SK-N-MC (cell line): ENCODE measurements at regions not wholly inside any gene's neighbourhood (a gene's known extent, or its start where the extent isn't known, plus 50 kb on each side); places are given as distances from the start of the nearest gene placed in this dataset.
A peak's percentile ranks its signal among the peaks of the same experiment; 100 is the strongest.

Experiments used
- DNase-seq: peaks from one replicate; pipeline ENCODE4 v3.0.0-alpha.2; 2011; ENCODE audit warnings: low read depth, low spot score
- H3K27ac ChIP-seq: fragments of 200-600 bp; sonication (generic); 2 replicates; pipeline ENCODE4 v1.5.1; 2016; ENCODE audit warnings: mixed run types
- H3K36me3 ChIP-seq: fragments of 200-600 bp; sonication (generic); 2 replicates; pipeline ENCODE4 v1.6.1; 2017; ENCODE audit warnings: antibody characterized with exemption, low read length, mixed read lengths; ENCODE audit not compliant: insufficient read depth
- H3K4me3 ChIP-seq: fragments of 200-600 bp; sonication (generic); 2 replicates; pipeline ENCODE4 v1.5.1; 2016
- H3K9ac ChIP-seq: fragments of 200-600 bp; sonication (generic); 2 replicates; pipeline ENCODE4 v1.8.0; 2017; ENCODE audit warnings: mixed run types, mixed read lengths; ENCODE audit not compliant: insufficient read length
- H3K9me3 ChIP-seq: fragments of 200-600 bp; sonication (generic); 2 replicates; pipeline ENCODE4 v1.6.1; 2017; ENCODE audit warnings: low read depth, mild to moderate bottlenecking, antibody characterized with exemption, low read length, moderate library complexity, mixed read lengths
- EZH2 ChIP-seq: fragments of 200-600 bp; sonication (generic); IDR thresholded peaks from one replicate; pipeline ENCODE4 v1.6.1; 2017; ENCODE audit warnings: antibody characterized with exemption
- FOXP2 ChIP-seq: optimal IDR thresholded peaks from 2 replicates; pipeline ENCODE3; 2011; ENCODE audit warnings: mild to moderate bottlenecking, moderate library complexity; ENCODE audit not compliant: insufficient read depth; ENCODE audit errors: extremely low read length, control extremely low read depth
- POLR2AphosphoS5 ChIP-seq: IDR thresholded peaks from 2 replicates; pipeline ENCODE4 v1.6.1; 2012; ENCODE audit warnings: mild to moderate bottlenecking, low read depth, low read length, borderline replicate concordance

DNA sequence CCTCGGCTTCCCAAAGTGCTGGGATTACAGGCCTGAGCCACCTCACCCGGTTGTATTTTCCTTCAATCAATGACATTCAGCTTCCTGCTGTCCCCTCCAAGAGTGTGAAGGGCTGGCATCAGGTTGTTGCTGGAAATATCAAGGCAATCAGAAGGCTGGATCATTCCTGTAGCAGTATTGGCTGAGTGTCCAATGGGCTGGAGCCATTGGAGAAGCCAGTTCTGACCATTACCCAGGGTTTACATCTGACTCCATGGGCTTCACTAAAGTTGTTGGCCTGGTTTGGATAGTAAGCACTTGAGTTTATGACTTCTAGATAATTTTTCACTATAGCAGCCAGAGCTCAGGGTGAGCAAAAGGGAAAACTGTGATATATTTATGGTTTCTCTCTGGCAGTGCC is 137.0 kb downstream of the DLEU7 start:
- H3K9ac ChIP-seq = no peak overlapping the region
- H3K9me3 ChIP-seq = no peaks in the 10 kb centered on the region
- no peak for TF ChIP-seq FOXP2
- no peak for TF ChIP-seq EZH2
- no peak for TF ChIP-seq POLR2AphosphoS5
- H3K36me3 ChIP-seq = no peaks in the 10 kb centered on the region
- no peak for DNase-seq
- no peak overlapping the region for H3K27ac ChIP-seq
- H3K4me3 ChIP-seq = no peak overlapping the region

DNA sequence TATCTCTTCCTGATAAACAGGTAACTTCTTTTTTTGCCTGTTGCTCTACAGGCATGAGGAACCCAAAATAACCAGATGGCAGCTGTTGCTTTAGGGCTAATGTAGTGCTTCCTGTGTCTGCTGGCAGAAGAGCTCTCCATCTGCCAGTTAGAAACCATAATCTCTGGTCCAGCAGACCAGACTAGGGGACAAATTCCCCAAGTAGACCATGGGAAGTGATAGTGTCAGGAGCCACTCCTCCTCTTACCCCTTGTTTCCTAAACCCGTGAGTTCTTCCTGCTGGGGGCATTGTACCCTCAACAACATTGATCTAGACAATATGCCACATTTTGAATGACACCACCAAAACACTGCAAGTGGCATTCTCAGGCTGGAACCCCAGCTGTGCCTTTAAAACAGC is 135.9 kb downstream of the DLEU7 start:
- Histone ChIP-seq H3K36me3 (no peaks in the 10 kb centered on the region), H3K9ac (no peak overlapping the region), H3K9me3 (no peaks in the 10 kb centered on the region), H3K4me3 (no peak overlapping the region), H3K27ac (no peak overlapping the region)
- DNase-seq = no peak
- TF ChIP-seq POLR2AphosphoS5 (no peak), EZH2 (no peak), FOXP2 (no peak)

DNA sequence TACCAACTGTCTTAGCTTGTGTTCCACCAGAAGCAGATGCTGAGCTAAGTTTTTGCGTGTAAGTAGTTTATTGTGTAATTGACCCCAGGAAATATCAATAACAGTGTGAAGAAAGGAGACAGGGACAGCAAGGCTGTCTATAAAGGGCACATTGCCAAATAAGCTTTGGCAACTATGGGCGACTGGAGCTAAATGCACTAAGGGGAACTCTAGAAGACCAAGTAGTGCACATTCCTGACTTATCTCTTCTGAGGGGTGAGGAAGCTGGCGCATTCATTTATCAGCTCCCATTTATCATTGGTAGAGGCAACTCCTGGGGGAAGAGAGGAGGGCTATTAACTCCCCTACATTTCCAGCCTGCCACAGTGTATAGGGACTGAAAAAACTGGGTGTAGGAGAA is 135.0 kb downstream of the DLEU7 start:
- Histone ChIP-seq H3K27ac (no peak overlapping the region), H3K9ac (no peak overlapping the region), H3K9me3 (no peaks in the 10 kb centered on the region), H3K36me3 (no peaks in the 10 kb centered on the region), H3K4me3 (no peak overlapping the region)
- TF ChIP-seq POLR2AphosphoS5 (no peak), EZH2 (no peak), FOXP2 (no peak)
- no peak for DNase-seq

DNA sequence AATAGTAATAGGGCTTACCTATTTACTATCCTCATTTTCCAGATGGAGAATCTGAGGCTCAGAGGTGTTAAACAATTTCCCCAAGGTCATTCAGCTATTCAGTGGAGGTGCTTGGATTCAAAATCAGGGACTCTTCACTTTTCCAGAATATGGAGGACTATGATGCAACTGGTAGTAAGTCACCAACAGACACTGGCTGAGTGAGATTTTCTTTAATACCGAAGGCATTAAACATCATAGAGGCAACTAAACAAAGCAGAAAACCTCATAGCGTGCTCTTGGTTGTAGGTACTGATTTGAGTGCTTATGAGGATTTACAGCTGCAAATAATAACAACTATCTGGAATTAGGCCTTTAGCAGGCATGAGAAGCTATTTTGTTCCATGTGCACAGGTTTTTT is 134.4 kb downstream of the DLEU7 start:
- no peak overlapping the region; the same call in 1 of the 2 replicates for H3K27ac ChIP-seq
- no peaks in the 10 kb centered on the region for H3K36me3 ChIP-seq
- no peak for DNase-seq
- no peak overlapping the region for H3K4me3 ChIP-seq
- no peak for TF ChIP-seq EZH2
- no peak for TF ChIP-seq POLR2AphosphoS5
- TF ChIP-seq FOXP2 = no peak
- no peaks in the 10 kb centered on the region for H3K9me3 ChIP-seq
- H3K9ac ChIP-seq = no peak overlapping the region

DNA sequence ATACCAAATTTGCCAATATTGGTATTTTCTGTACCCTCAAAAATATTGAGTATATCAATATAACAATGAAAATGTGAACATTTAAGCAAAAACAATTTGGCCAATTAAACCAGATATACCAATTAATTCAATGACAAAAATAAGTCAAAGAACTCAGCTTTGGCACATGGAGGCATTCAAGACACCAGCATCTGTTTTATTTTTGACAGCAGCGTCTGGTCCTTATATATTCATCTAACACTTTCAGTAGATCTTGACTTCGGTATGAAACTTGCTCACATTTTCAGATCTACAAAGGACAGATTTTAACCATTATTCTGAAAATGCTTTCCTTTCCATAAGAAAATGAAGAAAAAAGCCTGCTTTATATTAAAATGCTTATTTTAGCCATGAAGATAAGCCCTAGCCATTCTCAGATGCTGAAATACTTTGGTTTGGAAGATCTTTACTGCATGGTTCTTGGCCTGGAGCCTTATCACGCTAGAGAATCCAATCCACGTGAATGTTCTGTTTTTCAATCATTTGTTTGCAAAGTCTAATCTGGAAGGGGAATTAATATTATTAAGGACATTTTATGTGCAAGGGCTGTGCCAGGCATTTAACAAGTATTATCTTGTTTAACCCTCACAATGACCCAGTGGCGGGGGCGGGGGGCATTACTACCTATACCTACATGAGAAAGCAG is 132.2 kb downstream of the DLEU7 start:
- TF ChIP-seq POLR2AphosphoS5 (no peak), EZH2 (no peak), FOXP2 (no peak)
- Histone ChIP-seq H3K4me3 (no peak overlapping the region), H3K9me3 (no peaks in the 10 kb centered on the region), H3K9ac (no peak overlapping the region), H3K36me3 (no peaks in the 10 kb centered on the region), H3K27ac (no peak overlapping the region)
- DNase-seq = no peak

DNA sequence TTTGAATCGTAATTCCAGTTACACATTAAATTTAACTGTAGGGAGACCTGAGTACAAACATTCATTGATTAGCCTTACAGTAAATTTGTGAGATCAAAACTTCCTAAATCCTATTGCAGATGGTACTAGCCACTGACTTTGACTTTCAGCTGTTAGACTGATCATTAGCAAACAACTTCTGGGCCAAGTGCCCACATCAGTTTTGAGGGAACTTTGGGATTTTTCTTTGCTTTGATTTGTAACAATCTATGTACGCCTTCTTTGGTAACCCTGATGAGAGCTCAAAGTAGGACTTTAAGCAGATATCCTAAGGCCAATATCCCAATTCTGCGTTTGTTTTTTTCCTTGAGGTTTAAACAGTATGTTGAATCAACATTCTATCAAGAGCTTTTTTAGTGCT is 131.5 kb downstream of the DLEU7 start:
- TF ChIP-seq FOXP2 = no peak
- no peak for TF ChIP-seq POLR2AphosphoS5
- no peak for TF ChIP-seq EZH2
- peak overlapping the region; percentile 59 for H3K4me3 ChIP-seq
- H3K36me3 ChIP-seq = no peaks in the 10 kb centered on the region
- peak overlapping the region; percentile 56 for H3K9ac ChIP-seq
- H3K27ac ChIP-seq = peak overlapping the region; percentile 85
- H3K9me3 ChIP-seq = no peaks in the 10 kb centered on the region
- no peak for DNase-seq

DNA sequence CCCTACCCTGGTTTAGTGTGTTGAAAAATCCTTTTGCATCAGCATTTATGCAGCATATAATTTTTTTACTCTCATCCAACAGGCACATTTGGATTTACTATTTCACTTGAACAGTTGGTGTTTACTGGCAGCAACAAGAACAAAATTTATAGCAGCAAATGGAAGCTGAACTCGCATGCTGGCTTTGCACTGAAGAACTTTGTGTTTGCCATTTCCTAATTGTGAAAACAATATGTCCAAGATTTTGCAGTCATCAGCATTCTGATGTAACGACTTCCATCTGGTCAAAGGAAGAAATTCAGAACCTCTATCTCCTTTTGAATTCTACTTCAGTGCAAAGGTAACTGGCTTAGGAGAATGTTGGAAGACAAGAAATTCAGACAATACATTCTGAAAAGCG is 131.0 kb downstream of the DLEU7 start:
- Histone ChIP-seq H3K27ac (peak overlapping the region; percentile 85), H3K9me3 (no peaks in the 10 kb centered on the region), H3K4me3 (peak overlapping the region; percentile 59), H3K36me3 (no peaks in the 10 kb centered on the region), H3K9ac (peak overlapping the region; percentile 56)
- no peak for DNase-seq
- TF ChIP-seq POLR2AphosphoS5 = no peak
- TF ChIP-seq EZH2 = no peak
- TF ChIP-seq FOXP2 = no peak

DNA sequence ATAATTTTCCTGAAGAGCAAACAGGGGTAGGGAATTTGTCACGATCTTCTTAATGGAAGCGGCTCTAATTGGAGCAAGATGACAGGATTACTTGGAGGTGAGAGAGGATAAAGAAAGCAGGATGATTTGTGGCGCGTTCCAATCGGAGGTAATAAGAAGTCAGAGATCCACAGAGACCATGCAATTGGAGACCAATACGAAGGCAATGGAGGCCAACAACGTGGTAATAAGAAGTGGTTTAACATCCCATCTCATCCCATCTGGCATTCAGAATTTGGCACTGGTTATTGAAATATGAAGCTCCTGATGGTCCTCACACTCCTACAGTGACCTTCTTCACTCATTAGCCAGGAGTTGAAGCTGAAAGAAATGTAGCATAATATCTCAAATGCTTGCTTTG is 130.6 kb downstream of the DLEU7 start:
- H3K36me3 ChIP-seq = no peaks in the 10 kb centered on the region
- H3K9ac ChIP-seq = no peak overlapping the region
- no peaks in the 10 kb centered on the region for H3K9me3 ChIP-seq
- no peak for TF ChIP-seq FOXP2
- no peak for TF ChIP-seq POLR2AphosphoS5
- no peak for TF ChIP-seq EZH2
- H3K27ac ChIP-seq = peak overlapping the region; percentile 85
- no peak for DNase-seq
- H3K4me3 ChIP-seq = peak overlapping the region; percentile 59
